ENCODE measurements at regions not wholly inside any gene's neighbourhood (a gene's known extent, or its start where the extent isn't known, plus 50 kb on each side); places are given as distances from the start of the nearest gene placed in this dataset.
"Not testable (repeated sequence)": the region's sequence is repeated elsewhere in the genome, so short reads cannot be mapped to it uniquely, and the experiment has no call there.

DNA sequence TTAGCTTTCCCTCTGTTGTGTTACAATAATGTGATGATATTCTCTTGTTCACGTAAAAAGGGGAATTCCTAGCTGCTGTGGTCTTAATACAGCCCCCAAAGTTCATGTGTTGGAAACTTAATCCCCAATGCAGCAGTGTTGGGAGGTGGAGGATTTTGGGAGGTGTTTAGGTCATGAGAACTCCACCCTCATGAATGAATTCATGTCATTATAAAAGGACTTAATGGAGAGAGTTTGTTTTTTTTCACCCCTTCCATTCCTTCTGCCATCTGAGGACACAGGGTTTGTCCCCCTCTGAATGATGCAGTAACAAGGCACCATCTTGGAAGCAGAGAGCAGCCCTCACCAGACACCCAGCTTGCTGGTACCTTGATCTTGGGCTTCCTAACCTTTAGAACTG, 253.4 kb upstream of the DDHD1 start:
- H3K4me2 ChIP-seq (ENCODE audit: low read depth, low read length, poor library complexity, severe bottlenecking): no peak overlapping the region
- H3K9me2 ChIP-seq (replicated peaks; ENCODE audit: insufficient read depth, low read length): no peaks in the 10 kb centered on the region
- H3K79me2 ChIP-seq (ENCODE audit: insufficient read depth, low read length): no peaks in the 10 kb centered on the region
- H3K27ac ChIP-seq (ENCODE audit: low read depth, low read length): no peak overlapping the region
- no peak overlapping the region for H2AFZ ChIP-seq (ENCODE audit: low read depth, low read length, severe bottlenecking)
- TF ChIP-seq EZH2phosphoT487 (conservative IDR thresholded peaks at IDR 0.05; ENCODE audit: low read length) (no peak), CTCF (IDR thresholded peaks at IDR 0.05; ENCODE audit: insufficient read depth, low read length, poor library complexity, severe bottlenecking) (no peak)
- no peaks in the 10 kb centered on the region for H3K9me3 ChIP-seq (ENCODE audit: insufficient read depth, low read length)
- H3F3A ChIP-seq (ENCODE audit: insufficient read depth): no peaks in the 10 kb centered on the region
- H4K20me1 ChIP-seq (ENCODE audit: low read depth, low read length): no peaks in the 10 kb centered on the region
- no peak overlapping the region for H3K4me3 ChIP-seq (ENCODE audit: insufficient read depth, low read length, poor library complexity, severe bottlenecking)
- no peaks in the 10 kb centered on the region for H3K27me3 ChIP-seq (ENCODE audit: low read length)
- H3K9ac ChIP-seq (ENCODE audit: low read length): no peak overlapping the region
- H3K36me3 ChIP-seq (ENCODE audit: low read length): no peaks in the 10 kb centered on the region

DNA sequence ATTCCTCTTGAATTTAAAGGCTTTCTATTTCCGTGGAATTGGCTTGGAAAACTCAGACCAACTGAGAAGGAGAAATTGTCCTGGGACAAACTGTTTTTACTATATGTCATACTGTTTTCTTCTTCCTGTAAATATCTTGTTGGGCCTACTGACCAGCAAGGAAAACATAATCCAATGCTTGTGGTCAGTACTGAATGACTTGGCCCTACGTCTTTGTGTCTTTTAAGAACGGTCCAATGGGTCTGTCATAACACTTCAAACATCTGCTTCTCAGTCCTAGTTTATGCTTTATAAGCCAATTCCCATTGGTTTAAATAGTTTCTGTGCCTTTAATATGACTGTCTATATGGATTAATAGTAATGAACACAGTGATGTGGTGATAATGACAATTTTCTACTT, 248.5 kb upstream of the DDHD1 start:
- Histone ChIP-seq H2AFZ (ENCODE audit: low read depth, low read length, severe bottlenecking) (no peak overlapping the region), H3K79me2 (ENCODE audit: insufficient read depth, low read length) (no peaks in the 10 kb centered on the region), H3K27ac (ENCODE audit: low read depth, low read length) (no peak overlapping the region), H3K27me3 (ENCODE audit: low read length) (no peaks in the 10 kb centered on the region), H3K4me3 (ENCODE audit: insufficient read depth, low read length, poor library complexity, severe bottlenecking) (no peak overlapping the region), H3K9me3 (ENCODE audit: insufficient read depth, low read length) (no peaks in the 10 kb centered on the region), H3K9ac (ENCODE audit: low read length) (no peak overlapping the region), H3K9me2 (replicated peaks; ENCODE audit: insufficient read depth, low read length) (no peaks in the 10 kb centered on the region), H4K20me1 (ENCODE audit: low read depth, low read length) (no peaks in the 10 kb centered on the region), H3F3A (ENCODE audit: insufficient read depth) (no peaks in the 10 kb centered on the region), H3K4me2 (ENCODE audit: low read depth, low read length, poor library complexity, severe bottlenecking) (no peak overlapping the region), H3K36me3 (ENCODE audit: low read length) (no peaks in the 10 kb centered on the region)
- TF ChIP-seq EZH2phosphoT487 (conservative IDR thresholded peaks at IDR 0.05; ENCODE audit: low read length) (no peak), CTCF (IDR thresholded peaks at IDR 0.05; ENCODE audit: insufficient read depth, low read length, poor library complexity, severe bottlenecking) (no peak)

GRCh38 chr14:53399057-53399456, 245.9 kb upstream of the DDHD1 start:
- no peaks in the 10 kb centered on the region for H3K27me3 ChIP-seq (ENCODE audit: low read length)
- no peak overlapping the region for H3K9ac ChIP-seq (ENCODE audit: low read length)
- no peak overlapping the region for H3K4me3 ChIP-seq (ENCODE audit: insufficient read depth, low read length, poor library complexity, severe bottlenecking)
- no peaks in the 10 kb centered on the region for H3F3A ChIP-seq (ENCODE audit: insufficient read depth)
- H3K79me2 ChIP-seq (ENCODE audit: insufficient read depth, low read length): no peaks in the 10 kb centered on the region
- H3K27ac ChIP-seq (ENCODE audit: low read depth, low read length): no peak overlapping the region
- H2AFZ ChIP-seq (ENCODE audit: low read depth, low read length, severe bottlenecking): no peak overlapping the region
- H3K36me3 ChIP-seq (ENCODE audit: low read length): no peaks in the 10 kb centered on the region
- peaks cover 11% of the 10 kb centered on the region for H3K9me3 ChIP-seq (ENCODE audit: insufficient read depth, low read length)
- TF ChIP-seq EZH2phosphoT487 (conservative IDR thresholded peaks at IDR 0.05; ENCODE audit: low read length) (no peak), CTCF (IDR thresholded peaks at IDR 0.05; ENCODE audit: insufficient read depth, low read length, poor library complexity, severe bottlenecking) (no peak)
- H3K4me2 ChIP-seq (ENCODE audit: low read depth, low read length, poor library complexity, severe bottlenecking): no peak overlapping the region
- H3K9me2 ChIP-seq (replicated peaks; ENCODE audit: insufficient read depth, low read length): no peaks in the 10 kb centered on the region
- no peaks in the 10 kb centered on the region for H4K20me1 ChIP-seq (ENCODE audit: low read depth, low read length)

- Histone ChIP-seq H3K4me2 (ENCODE audit: low read depth, low read length, poor library complexity, severe bottlenecking) (no peak overlapping the region), H3K9me2 (replicated peaks; ENCODE audit: insufficient read depth, low read length) (no peaks in the 10 kb centered on the region), H3K27ac (ENCODE audit: low read depth, low read length) (no peak overlapping the region), H3K27me3 (ENCODE audit: low read length) (no peaks in the 10 kb centered on the region), H3K4me3 (ENCODE audit: insufficient read depth, low read length, poor library complexity, severe bottlenecking) (no peak overlapping the region), H4K20me1 (ENCODE audit: low read depth, low read length) (no peaks in the 10 kb centered on the region), H3K9ac (ENCODE audit: low read length) (no peak overlapping the region), H2AFZ (ENCODE audit: low read depth, low read length, severe bottlenecking) (no peak overlapping the region), H3K9me3 (ENCODE audit: insufficient read depth, low read length) (peaks cover 11% of the 10 kb centered on the region), H3F3A (ENCODE audit: insufficient read depth) (no peaks in the 10 kb centered on the region), H3K79me2 (ENCODE audit: insufficient read depth, low read length) (no peaks in the 10 kb centered on the region), H3K36me3 (ENCODE audit: low read length) (no peaks in the 10 kb centered on the region)
- TF ChIP-seq CTCF (IDR thresholded peaks at IDR 0.05; ENCODE audit: insufficient read depth, low read length, poor library complexity, severe bottlenecking): no peak
- no peak for TF ChIP-seq EZH2phosphoT487 (conservative IDR thresholded peaks at IDR 0.05; ENCODE audit: low read length)
These were observed 245.5 kb upstream of the DDHD1 start for GRCh38 chr14:53398616-53399015.

- H3K9ac ChIP-seq (ENCODE audit: low read length); H3K4me2 ChIP-seq (ENCODE audit: low read depth, low read length, poor library complexity, severe bottlenecking); H3K9me2 ChIP-seq (replicated peaks; ENCODE audit: insufficient read depth, low read length); H2AFZ ChIP-seq (ENCODE audit: low read depth, low read length, severe bottlenecking); H3F3A ChIP-seq (ENCODE audit: insufficient read depth); H3K4me3 ChIP-seq (ENCODE audit: insufficient read depth, low read length, poor library complexity, severe bottlenecking); H3K36me3 ChIP-seq (ENCODE audit: low read length); H3K27me3 ChIP-seq (ENCODE audit: low read length); H4K20me1 ChIP-seq (ENCODE audit: low read depth, low read length); H3K27ac ChIP-seq (ENCODE audit: low read depth, low read length); H3K79me2 ChIP-seq (ENCODE audit: insufficient read depth, low read length): not testable (repeated sequence)
- H3K9me3 ChIP-seq (ENCODE audit: insufficient read depth, low read length): peaks cover 11% of the 10 kb centered on the region
These were observed 242.1 kb upstream of the DDHD1 start for GRCh38 chr14:53395267-53395666.

All from SU-DHL-6 (cell line).